ENCODE measurements at regions not wholly inside any gene's neighbourhood (a gene's known extent, or its start where the extent isn't known, plus 50 kb on each side); places are given as distances from the start of the nearest gene placed in this dataset.
"Not testable (repeated sequence)": the region's sequence is repeated elsewhere in the genome, so short reads cannot be mapped to it uniquely, and the experiment has no call there.

DNA sequence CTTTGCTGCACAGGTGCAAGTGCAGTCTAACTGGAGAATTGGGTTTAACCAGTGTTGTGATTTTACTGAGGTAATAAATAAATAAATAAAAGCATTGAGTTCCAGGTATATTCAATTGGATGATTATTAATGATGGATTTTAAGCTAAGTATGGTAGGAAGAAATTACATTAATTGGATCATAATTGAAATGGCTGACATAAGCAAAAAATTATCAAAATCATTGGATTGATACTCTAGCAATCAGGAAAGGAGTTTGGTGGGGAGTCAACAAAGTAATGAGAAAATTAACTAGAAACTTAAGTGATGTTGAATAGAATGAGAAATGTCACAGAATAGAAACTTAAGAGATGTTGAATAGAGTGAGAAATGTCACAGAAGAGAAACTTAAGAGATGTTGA, 981.9 kb downstream of the SI start:
- DNase-seq (ENCODE audit: low read depth) = no peak

DNA sequence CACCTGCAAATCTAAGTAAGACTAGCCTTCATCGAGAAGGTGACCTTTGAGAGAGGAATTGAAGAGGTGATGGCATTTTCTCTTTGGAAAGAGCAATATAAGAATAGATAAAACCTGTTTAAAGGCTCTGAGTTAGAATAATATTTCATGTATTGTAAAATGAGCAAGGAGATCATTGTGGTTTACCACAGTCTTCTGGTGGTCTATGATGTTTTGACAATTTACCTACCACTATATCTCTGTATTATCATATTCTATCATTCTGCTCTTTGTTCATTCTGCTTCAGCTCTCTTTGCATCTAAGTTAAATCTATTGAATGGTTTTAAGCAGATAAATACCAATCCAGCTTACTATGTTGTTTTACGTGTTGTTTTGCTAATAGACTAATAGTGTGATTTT, 982.3 kb downstream of the SI start:
- DNase-seq (ENCODE audit: low read depth) = no peak

DNA sequence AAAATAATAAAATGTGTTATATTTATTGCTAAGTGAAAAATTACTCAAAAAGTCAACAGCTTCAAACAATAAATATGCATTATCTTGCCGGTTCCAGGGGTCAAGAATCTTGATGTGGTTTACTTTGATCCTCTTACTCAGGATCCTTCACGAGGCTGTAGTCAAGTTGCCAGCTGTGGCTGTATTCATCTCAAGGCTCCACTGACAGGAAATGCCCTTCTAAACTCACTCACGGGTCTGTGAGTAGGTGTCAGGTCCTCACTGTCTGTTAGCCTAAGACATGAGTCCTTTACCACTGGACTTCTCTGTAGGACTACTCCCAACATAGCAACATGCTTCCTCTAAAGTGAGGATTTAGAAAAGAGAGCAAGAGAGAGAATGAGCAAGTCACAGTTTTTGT, 983.0 kb downstream of the SI start:
- DNase-seq (ENCODE audit: low read depth) = no peak

DNA sequence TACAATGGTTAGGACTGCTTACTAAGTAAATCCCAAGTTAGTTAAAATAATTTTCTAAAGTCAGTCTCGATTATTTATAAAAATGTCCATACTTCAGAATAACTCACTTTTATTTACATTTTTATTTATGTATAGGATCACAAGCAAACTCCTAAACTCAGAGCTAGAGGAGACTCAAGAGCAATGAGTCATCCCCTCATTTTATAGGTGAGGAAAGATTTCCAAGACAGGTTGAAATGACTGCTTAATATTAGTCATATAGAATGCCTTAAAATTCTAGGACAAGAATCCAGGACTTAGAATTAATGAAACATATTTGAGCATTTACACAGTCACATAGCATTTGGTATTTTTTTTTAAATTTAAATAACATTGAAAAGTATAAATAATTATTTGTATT, 983.8 kb downstream of the SI start:
- no peak for DNase-seq (ENCODE audit: low read depth)

DNA sequence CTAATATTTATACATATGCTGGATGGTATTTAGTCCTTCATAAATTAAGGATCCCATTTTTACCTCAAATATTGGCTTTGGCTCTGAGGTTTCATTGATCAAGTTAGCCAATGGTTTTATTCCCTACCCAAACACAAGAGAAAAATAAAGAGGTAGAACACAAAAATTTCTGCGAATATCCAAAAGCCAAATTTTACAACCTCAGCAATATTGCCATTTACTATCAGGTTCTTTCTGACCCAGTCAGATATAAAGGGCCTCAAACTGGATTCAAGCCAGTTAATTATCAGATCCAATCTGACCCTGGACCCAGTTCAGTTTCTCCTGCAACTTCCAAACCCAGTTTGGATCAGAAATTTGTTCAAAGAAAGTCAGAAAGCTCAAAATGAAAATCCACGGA, 998.1 kb downstream of the SI start:
- no peak for DNase-seq (ENCODE audit: low read depth)

DNA sequence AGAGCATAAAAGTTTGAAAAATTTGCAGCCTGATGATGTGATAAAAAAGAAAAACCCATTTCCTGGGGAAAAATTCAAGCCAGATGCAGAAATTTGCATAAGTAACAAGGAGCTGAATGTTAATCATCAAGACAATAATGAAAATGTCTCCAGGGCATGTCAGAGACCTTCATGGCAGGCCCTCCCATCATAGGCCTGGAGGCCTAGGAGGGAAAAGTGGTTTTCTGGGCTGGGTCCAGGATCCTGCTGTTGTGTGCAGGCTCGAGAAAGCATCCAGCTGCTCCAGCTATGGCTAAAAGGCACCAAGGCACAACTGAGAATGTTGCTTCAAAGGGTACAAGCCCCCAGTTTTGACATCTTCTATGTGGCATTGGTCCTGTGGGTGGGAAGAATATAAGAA, 1014.0 kb downstream of the SI start:
- DNase-seq (ENCODE audit: low read depth) = no peak

DNA sequence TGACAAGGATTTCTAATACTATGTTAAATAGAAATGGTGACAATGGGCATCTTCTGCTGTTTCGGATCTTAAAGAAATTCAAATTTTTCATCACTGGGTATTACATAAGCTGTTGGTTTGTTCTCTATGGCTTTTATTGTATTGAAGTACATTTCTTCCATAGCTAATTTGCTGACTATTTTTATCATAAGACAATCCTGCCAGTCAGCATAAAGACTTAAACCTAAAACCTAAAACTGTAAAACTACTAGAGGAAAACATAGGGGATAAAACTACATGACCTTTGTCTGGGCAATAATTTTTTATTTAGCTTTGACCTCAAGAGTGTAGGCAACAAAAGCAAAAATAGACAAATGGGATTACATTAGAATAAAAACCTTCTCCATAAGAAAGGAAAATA, 1017.4 kb downstream of the SI start:
- DNase-seq (ENCODE audit: low read depth) = no peak

DNA sequence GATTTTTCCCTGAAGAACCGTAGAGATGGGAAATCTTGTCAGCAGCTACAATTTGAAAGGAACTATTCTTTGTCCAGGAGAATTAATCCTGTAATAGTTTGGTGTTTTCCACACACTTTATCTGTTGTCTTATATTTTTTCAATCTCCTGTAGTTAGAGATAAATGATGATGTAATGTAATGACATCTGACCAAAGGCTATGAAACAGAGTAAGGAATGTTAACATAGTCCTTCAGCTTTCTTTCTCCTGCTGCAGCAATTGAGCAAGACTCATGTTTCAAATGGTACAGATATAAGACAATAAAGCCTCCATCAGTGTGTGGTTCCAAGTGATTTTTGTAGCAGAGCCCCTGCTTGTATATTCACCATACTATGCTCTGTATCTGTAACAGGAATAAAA, 1028.4 kb downstream of the SI start:
- no peak for DNase-seq (ENCODE audit: low read depth)

DNA sequence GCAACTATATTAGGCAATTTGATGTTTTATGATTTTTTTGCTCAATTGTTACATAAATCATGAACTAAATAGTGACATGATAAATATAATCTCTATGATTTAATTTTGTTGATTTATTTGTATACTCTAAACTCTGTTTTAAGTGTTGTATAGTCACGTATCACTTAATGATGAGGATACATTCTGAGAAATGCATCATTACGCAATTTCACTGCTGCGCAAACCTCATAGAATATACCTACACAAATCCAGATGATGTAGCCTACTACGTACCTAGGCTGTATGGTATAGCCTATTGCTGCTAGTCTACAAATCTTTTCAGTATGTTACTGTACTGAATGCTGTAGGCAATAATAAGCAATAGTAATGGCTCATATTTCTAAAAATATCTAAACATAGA, 1029.8 kb downstream of the SI start:
- DNase-seq (ENCODE audit: low read depth) = no peak

DNA sequence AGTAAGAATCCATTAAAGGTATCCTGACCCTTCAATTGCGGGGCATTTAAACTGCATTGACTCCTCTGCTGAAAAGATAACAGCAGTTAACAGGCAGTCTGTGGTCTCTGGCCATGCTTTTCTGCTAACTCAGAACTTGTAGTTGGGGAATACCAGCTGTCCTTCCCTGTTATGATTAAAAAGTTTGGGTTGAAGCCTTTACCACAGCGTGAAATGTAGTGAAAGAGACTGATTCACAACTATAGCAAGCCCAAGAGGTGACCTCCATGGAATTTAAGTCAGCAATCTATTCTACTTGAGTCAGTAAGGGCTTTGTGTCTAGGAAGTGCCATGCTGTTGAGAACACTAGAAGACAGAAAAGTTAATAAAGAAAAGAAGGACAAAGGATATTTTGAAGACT, 1037.3 kb downstream of the SI start:
- no peak for DNase-seq (ENCODE audit: low read depth)

DNA sequence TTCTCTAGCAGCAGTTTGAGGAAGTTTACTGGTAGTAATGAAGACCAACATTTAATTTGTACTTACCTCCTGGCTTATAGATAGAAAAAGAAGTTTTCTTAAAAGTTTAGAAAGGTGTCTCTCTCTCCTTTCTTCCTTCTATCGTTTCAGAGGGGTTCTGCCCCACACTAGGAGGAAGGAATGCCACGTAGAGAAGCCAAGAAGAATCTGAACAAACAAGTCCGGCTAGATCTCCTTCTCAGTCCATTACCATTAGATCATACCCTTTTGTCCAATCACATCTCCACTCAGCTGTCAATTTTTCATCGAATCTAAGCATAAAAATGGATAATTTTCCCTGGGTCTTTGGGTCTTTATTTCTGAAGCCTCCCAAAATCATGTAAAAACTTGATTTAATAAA, 1048.1 kb downstream of the SI start:
- no peak for DNase-seq (ENCODE audit: low read depth)

DNA sequence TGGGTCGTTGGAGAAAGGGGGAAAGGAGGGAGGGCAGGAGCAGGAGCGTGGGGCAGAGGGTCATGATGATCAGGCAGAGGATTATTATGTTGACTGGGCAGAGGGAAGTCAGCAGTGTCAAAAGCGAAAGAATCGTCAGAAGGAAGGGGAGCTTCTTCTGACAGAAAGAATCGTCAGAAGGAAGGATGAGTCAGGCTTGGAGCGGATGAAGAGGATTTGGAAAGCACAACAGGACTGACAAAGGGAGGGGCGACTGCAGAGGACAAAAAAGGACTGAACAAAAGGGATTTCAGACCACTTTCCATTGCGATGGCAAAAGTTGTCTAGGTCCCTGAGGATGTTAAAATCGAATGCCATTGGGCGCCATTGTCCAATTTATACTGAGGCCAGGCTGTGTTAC, 1053.5 kb downstream of the SI start:
- no peak for DNase-seq (ENCODE audit: low read depth)

DNA sequence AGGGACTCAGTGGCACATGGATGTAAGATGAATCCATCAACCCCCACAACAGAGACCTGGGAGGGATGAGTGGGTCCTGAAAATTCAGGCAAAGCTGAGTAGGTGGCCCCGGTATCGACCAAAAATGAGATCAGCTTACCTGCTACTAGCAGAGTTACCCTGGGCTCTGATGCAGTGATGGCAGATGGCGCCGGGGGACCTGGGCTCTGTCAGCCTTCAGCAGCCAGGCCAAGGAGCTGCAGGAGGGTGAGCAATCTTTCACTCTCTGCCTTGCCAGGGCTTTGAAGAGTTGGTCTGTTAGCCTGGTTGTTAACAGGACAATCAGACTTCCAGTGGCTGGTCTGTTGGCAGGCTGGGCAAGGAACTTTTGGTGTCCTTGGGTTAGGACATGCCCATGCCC, 1054.8 kb downstream of the SI start:
- DNase-seq (ENCODE audit: low read depth) = no peak

DNA sequence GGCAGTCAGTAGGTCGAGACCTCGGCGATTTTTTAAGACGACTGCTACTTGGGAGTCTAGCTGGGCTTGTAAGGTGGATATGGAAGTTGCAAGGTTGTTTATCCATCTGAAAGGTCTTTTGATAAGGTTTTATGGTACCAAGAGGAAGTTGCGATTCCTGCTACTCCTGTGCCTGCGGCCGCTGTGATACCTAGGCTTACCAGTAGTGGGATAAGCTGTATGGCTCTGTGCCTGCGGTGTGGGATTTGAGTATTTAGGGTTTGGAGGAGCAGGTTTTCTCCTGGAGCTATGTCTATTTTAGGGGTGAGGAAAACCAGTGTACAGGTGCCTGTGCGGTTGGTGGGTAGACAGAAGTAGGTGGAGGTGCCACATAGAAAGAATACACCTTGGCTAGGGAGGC, 1059.8 kb downstream of the SI start:
- no peak for DNase-seq (ENCODE audit: low read depth)

DNA sequence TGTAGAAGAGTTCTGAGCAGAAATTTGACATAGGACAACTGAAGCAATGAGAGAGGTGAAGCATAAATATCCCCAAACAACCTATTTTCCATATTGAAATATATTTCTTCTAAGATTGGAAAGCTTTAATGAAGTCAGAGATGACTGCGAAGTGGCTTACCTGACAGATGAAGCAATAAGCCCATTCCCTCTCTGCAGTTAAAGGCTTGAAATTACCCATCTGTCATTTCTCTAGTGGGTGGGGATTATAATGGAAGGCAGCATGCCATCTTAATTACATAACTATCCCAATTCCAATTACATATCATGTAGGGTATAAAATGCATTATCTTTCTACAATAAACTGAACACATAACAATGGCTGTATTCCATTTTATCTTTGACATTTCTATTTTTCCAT, 1070.5 kb downstream of the SI start:
- DNase-seq (ENCODE audit: low read depth) = no peak

DNA sequence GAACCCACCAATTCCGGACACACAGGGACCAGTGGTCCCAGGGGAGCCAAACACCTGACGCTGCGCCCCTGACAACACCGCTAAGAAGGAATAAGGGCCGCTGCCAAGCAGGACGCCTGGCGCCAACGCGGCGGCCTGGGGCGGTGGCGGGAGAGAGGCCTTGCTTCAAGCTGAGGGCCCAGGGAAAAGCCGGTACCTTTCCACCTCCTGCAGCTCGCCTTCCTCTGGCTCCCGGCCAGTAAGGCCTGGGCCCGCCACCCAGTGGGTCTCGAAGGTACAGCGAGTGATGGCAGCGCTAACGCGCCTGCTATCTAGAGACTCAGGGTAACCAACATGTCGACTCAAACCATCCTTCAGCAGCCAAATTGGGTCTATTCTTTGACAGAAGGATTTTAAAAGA, 1074.1 kb downstream of the SI start:
- DNase-seq (ENCODE audit: low read depth) = no peak

DNA sequence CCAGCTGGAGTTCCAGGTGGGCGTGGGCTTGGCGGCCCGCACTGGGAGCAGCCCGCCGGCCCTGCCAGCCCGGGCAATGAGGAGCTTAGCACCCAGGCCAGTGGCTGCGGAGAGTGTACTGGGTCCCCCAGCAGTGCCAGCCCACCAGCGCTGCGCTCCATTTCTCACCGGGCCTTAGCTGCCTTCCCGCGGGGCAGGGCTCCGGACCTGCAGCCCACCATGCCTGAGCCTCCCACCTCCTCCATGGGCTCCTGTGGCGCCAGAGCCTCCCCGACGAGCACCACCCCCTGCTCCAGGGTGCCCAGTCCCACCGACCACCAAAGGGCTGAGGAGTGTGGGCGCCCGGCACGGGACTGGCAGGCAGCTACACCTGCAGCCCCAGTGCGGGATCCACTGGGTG, 1075.3 kb downstream of the SI start:
- DNase-seq (ENCODE audit: low read depth) = not testable (repeated sequence)

DNA sequence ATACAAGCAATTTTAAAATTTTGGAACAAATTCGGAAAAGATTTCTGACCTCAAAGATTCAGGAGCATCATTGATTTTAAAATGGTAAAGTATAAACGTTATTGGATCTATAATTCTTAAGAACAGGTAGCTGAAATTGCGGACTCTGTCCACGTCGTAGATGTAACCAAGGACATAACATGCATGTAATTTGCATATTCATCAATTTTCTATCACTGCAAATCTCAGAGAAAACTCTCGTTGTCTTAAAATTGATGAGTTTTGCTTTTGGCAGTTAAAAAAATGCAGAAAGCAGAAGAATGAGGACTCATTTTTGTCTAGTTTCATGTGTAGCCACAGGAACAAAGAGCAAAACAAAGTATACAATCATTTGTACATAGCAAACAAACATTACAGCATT, 1094.4 kb downstream of the SI start:
- no peak for DNase-seq (ENCODE audit: low read depth)

DNA sequence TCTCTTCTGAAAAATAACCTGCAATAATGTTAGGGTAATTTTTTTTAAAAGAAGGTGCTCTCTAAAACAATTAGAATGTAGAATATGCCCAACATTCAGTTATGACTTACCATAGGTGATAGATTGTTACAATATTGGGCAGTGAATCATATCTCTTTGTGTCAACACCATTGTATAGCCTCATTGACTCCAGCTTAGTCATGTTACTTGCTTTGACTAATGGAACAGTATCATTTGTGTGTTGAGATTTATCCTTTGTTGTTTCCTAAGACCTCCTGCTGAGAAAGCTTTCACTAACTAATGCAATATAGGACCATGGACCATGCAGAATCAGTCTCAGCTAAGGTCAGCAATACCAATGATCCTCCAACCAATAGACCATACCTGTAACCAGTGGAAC, 1106.4 kb downstream of the SI start:
- DNase-seq (ENCODE audit: low read depth) = no peak

DNA sequence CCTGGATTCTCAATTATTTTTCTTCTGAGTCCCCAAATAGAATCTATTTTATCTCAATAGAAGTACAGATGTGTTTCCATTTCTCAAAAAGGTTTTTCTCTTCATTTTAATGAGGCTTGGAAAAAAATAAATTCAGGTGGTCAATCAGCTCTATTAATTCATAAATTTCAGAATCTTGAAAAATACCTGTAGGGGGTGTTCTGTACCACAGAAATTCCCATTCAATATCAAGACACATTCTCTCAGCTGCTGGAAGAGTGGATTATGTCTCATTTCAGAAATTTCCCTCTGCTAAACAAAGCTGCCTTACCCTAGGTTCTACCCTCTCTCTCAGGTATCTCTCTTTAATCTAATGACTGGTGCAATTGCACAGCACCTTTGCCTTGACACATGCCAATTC, 1121.2 kb downstream of the SI start:
- DNase-seq (ENCODE audit: low read depth) = no peak

DNA sequence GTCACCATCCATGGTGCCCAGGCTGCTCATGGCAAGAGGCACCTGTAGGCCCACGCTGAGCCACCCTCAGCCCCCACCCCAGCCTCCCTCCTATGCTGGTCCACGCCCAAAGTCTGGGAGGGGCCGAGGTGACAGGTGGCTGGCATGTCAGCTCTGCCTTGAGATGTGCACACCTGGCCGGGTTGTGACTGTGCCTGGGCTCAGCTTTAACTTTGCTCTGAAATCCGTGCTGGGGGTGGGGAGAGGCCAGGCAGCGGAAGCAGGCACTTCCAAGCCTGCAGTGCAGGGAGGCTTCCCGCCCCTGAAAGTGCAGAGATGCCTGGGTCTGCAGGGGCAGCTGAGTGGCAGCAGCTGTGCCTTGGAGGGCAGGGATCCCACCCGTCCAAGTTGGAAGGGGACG, 1124.8 kb downstream of the SI start:
- no peak for DNase-seq (ENCODE audit: low read depth)

DNA sequence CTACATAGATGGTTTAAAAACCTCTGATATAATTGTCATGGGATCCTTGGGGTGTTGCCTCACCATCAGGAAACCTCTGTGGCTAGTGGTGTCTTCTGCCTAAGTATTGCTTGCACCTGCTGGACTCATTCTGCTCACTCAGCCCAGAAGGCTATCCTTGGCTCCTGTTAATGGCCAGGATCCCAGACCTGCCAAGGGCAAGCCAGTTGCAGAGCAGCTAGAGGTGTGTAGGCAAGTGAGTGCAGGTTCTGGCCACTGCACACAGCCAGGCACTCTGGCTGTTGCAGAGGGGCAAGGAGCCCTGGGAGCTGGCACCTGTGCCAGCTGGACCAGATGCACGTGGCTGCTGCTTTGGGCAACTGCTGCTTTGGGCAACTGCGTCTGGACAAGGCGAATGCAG, 1125.8 kb downstream of the SI start:
- DNase-seq (ENCODE audit: low read depth) = no peak

DNA sequence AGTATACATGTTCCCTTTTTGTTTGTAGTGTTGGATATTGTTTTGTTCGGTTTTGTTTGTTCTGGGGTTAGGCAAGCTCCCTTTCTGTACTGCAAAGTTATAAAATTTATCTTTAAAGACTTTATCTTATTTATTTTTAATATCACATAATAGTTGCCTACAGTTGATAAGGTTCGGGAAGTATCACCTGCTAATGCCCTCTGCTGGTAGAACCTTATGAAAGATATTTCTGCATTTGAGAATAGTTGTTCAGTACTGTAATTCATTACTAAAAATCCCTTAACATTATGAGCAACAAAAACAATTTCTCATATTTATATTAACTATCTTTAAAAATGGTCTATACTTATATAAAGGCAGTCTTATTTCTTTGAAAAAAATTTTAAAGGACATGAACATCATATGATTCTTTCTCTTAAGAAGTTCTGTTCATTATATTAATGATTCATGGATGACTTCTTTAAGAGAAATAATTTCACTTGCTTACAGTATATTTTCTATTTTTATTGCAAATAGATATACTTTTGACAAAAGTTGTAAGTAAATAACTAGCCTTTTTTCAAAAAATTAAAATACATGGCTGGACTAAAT, 1126.8 kb downstream of the SI start:
- DNase-seq (ENCODE audit: low read depth) = no peak

DNA sequence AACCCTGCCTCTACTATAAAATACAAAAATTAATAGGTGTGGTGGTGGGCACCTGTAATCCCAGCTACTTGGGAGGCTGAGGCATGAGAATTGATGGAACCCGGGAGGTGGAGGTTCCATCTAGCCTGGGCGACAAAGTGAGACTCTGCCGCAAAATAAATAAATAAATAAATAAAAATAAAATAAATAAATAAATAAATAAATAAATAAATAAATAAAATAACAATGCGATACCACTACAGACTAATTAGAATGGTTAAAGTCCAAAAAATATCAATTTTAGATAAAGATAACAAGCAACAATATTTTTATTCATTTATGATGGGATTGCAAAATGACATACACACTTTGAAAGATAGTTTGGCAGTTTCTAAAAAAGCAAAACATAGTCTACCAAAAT, 1131.5 kb downstream of the SI start:
- no peak for DNase-seq (ENCODE audit: low read depth)

DNA sequence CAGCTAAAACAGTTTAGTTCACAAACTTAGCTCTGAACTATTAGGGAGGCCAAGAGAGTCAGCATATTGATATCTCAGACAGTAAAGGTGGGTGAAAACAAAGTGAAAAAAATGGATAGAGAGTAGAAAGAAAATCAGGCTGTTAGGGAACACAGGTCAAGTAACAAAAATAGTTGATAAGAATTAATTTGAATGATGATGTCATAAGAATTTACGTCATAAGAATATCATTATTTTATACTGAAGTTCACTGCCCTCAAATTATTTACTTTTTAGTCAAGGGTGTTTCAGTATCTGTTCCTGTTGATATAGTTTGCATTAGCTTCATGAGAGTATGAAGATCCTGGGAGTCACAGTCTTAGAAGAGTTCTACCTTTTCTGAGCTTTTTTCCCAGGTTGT, 1134.6 kb downstream of the SI start:
- DNase-seq (ENCODE audit: low read depth) = no peak

All from stromal cell of bone marrow (primary cell).